ENCODE measurements at regions not wholly inside any gene's neighbourhood (a gene's known extent, or its start where the extent isn't known, plus 50 kb on each side); places are given as distances from the start of the nearest gene placed in this dataset.

- TF ChIP-seq, protein P1, sequence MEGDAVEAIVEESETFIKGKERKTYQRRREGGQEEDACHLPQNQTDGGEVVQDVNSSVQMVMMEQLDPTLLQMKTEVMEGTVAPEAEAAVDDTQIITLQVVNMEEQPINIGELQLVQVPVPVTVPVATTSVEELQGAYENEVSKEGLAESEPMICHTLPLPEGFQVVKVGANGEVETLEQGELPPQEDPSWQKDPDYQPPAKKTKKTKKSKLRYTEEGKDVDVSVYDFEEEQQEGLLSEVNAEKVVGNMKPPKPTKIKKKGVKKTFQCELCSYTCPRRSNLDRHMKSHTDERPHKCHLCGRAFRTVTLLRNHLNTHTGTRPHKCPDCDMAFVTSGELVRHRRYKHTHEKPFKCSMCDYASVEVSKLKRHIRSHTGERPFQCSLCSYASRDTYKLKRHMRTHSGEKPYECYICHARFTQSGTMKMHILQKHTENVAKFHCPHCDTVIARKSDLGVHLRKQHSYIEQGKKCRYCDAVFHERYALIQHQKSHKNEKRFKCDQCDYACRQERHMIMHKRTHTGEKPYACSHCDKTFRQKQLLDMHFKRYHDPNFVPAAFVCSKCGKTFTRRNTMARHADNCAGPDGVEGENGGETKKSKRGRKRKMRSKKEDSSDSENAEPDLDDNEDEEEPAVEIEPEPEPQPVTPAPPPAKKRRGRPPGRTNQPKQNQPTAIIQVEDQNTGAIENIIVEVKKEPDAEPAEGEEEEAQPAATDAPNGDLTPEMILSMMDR (conservative IDR thresholded peaks at IDR 0.05; ENCODE audit: low read depth, low read length): peak; percentile 65
- no peak for DNase-seq (ENCODE audit: low read depth)
- no peak overlapping the region for H3K4me3 ChIP-seq (ENCODE audit: low read length)
Observed at GRCh38 chr3:117407317-117407716, 697.7 kb downstream of the TUSC7 start.

- H3K4me3 ChIP-seq (ENCODE audit: low read length): no peak overlapping the region
- TF ChIP-seq, protein P1 (conservative IDR thresholded peaks at IDR 0.05; ENCODE audit: low read depth, low read length): no peak
- DNase-seq (ENCODE audit: low read depth): no peak
Observed at GRCh38 chr3:117408811-117409210, 699.2 kb downstream of the TUSC7 start.

DNA sequence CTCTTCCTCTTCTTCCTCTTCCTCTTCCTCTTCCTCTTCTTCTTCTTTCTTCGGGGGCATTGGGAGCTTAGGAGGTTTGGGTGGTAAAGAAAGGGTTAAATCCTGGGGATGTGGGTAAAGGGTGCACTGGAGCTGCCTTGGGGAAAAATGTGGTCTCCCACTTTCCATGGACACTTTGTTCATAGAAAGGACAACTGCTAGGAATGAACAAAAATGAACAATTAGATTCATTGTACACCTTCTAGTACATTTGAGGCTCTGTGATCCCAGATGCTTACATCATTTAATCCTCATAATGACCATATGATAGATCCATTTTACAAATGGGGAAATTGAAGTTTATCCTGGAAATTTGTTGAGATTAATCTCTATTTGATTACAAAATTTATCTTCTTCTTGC lies 699.7 kb downstream of the TUSC7 start:
- no peak for DNase-seq (ENCODE audit: low read depth)
- TF ChIP-seq, protein P1 (conservative IDR thresholded peaks at IDR 0.05; ENCODE audit: low read depth, low read length): no peak
- no peak overlapping the region for H3K4me3 ChIP-seq (ENCODE audit: low read length)

- H3K4me3 ChIP-seq (ENCODE audit: low read length): no peak overlapping the region
- TF ChIP-seq, protein P1 (conservative IDR thresholded peaks at IDR 0.05; ENCODE audit: low read depth, low read length): no peak
- no peak for DNase-seq (ENCODE audit: low read depth)
Observed at GRCh38 chr3:117409701-117410459, 700.3 kb downstream of the TUSC7 start.

DNA sequence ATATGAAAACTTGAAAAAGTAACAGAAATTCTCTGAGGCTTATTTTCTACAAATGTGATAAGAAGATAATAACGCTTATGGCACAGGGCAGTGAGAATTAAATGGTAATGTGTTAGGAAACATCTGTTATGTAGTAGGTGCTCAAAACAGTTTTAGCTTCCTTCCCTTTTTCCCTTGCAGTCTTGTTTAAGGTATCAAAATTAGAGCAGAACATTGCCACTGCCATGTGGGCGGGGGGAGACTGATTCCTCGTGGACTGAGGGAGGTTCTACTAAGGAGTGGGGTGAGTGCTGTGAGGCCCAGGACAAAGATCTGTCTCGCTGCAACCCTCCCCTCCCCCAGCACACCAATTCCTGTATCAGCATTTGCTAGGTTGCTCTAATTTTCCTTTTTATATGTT lies 702.4 kb downstream of the TUSC7 start:
- TF ChIP-seq, protein P1 (conservative IDR thresholded peaks at IDR 0.05; ENCODE audit: low read depth, low read length): no peak
- H3K4me3 ChIP-seq (ENCODE audit: low read length): no peak overlapping the region
- DNase-seq (ENCODE audit: low read depth): no peak

- H3K4me3 ChIP-seq (ENCODE audit: low read length): no peak overlapping the region
- TF ChIP-seq, protein P1 (conservative IDR thresholded peaks at IDR 0.05; ENCODE audit: low read depth, low read length): no peak
- no peak for DNase-seq (ENCODE audit: low read depth)
Observed at GRCh38 chr3:117417411-117417810, 707.8 kb downstream of the TUSC7 start.

GRCh38 chr3:117427081-117427480 lies 717.5 kb downstream of the TUSC7 start:
- no peak overlapping the region for H3K4me3 ChIP-seq (ENCODE audit: low read length)
- no peak for DNase-seq (ENCODE audit: low read depth)
- TF ChIP-seq, protein P1 (conservative IDR thresholded peaks at IDR 0.05; ENCODE audit: low read depth, low read length): no peak
